HL-60 (cell line): ENCODE measurements at regions not wholly inside any gene's neighbourhood (a gene's known extent, or its start where the extent isn't known, plus 50 kb on each side); places are given as distances from the start of the nearest gene placed in this dataset.

ENCODE experiments used
- GABPA ChIP-seq: IDR thresholded peaks from 2 replicates; pipeline ENCODE4 v1.6.1; 2012; ENCODE audit warnings: low read depth
- POLR2AphosphoS5 ChIP-seq: IDR thresholded peaks from 2 replicates; pipeline ENCODE4 v1.6.1; 2012; ENCODE audit warnings: low read depth
- SPI1 ChIP-seq: IDR thresholded peaks from 2 replicates; pipeline ENCODE4 v1.6.1; 2012; ENCODE audit warnings: low read depth, mild to moderate bottlenecking, borderline replicate concordance
- TF ChIP-seq, protein P1 (sequence below): IDR thresholded peaks from one replicate; pipeline ENCODE4 v1.5.1; 2011; ENCODE audit warnings: low read length, control low read depth, inconsistent platforms; ENCODE audit not compliant: insufficient read depth
- TF ChIP-seq, protein P2 (sequence below): IDR thresholded peaks from 2 replicates; pipeline ENCODE4 v1.6.1; 2012; ENCODE audit warnings: low read depth; ENCODE audit not compliant: insufficient replicate concordance

DNA sequence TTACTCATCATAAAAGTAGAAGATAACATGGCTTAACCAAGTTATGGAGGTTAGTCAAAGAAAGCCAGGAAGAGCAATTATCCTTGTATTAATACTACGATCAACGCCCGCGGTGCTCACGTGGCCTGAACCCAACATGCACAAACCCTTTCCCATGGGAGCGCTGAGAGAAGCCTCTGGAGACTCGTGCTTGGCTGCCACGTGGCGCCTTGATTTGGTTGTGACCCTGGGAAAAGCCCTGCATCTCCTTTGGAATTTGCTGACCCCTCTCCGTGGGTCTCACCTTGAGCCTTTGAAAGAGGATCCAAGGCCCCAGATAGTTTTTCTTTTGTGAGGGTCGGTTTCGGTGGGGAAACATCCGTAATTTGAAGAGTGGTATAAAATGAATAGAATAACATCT, 255.6 kb downstream of the DCDC2C start:
- TF ChIP-seq SPI1 (no peak), POLR2AphosphoS5 (no peak), GABPA (no peak)
- TF ChIP-seq, protein P1, sequence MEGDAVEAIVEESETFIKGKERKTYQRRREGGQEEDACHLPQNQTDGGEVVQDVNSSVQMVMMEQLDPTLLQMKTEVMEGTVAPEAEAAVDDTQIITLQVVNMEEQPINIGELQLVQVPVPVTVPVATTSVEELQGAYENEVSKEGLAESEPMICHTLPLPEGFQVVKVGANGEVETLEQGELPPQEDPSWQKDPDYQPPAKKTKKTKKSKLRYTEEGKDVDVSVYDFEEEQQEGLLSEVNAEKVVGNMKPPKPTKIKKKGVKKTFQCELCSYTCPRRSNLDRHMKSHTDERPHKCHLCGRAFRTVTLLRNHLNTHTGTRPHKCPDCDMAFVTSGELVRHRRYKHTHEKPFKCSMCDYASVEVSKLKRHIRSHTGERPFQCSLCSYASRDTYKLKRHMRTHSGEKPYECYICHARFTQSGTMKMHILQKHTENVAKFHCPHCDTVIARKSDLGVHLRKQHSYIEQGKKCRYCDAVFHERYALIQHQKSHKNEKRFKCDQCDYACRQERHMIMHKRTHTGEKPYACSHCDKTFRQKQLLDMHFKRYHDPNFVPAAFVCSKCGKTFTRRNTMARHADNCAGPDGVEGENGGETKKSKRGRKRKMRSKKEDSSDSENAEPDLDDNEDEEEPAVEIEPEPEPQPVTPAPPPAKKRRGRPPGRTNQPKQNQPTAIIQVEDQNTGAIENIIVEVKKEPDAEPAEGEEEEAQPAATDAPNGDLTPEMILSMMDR = no peak
- TF ChIP-seq, protein P2, sequence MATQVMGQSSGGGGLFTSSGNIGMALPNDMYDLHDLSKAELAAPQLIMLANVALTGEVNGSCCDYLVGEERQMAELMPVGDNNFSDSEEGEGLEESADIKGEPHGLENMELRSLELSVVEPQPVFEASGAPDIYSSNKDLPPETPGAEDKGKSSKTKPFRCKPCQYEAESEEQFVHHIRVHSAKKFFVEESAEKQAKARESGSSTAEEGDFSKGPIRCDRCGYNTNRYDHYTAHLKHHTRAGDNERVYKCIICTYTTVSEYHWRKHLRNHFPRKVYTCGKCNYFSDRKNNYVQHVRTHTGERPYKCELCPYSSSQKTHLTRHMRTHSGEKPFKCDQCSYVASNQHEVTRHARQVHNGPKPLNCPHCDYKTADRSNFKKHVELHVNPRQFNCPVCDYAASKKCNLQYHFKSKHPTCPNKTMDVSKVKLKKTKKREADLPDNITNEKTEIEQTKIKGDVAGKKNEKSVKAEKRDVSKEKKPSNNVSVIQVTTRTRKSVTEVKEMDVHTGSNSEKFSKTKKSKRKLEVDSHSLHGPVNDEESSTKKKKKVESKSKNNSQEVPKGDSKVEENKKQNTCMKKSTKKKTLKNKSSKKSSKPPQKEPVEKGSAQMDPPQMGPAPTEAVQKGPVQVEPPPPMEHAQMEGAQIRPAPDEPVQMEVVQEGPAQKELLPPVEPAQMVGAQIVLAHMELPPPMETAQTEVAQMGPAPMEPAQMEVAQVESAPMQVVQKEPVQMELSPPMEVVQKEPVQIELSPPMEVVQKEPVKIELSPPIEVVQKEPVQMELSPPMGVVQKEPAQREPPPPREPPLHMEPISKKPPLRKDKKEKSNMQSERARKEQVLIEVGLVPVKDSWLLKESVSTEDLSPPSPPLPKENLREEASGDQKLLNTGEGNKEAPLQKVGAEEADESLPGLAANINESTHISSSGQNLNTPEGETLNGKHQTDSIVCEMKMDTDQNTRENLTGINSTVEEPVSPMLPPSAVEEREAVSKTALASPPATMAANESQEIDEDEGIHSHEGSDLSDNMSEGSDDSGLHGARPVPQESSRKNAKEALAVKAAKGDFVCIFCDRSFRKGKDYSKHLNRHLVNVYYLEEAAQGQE = no peak
